ENCODE measurements at regions not wholly inside any gene's neighbourhood (a gene's known extent, or its start where the extent isn't known, plus 50 kb on each side); places are given as distances from the start of the nearest gene placed in this dataset.

DNA sequence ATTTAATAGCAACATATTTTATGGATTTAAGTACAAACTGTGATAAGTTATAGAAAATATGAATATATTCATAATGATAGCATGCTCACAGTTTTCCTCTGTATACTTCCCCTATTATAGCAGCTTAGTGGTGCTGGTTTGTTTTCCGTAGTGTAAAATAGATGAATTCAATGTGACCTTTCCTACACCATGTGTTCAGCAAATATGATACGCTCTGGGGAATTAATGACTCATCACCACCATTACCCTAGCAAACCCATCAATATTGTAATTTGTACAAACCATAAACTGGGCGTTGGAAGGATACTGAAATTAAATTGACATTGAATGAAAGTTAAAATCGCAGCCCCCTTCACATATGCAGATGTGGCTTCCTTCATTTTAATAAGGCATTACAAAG, 58.7 kb upstream of the CDH19 start:
- DNase-seq = no peak

DNA sequence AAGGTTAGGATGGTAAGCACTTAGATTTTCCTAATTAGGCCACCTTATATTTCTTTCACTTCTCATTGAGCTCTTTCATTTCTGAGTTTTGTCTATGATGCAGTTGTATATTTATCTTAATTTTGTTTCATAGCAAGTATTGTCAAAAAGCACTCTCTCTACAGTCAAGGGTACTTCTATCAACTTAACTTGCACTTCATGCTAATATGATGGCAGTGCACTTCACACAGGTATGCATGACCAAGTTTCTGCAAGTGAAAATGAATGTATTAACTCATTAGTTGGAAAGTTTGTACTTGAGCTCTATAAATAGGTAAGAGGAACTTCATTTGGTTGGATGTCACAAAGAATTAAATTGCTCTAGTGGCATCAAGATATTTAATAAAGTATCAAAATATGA, 51.5 kb upstream of the CDH19 start:
- no peak for DNase-seq
